ENCODE measurements at regions not wholly inside any gene's neighbourhood (a gene's known extent, or its start where the extent isn't known, plus 50 kb on each side); places are given as distances from the start of the nearest gene placed in this dataset.

DNA sequence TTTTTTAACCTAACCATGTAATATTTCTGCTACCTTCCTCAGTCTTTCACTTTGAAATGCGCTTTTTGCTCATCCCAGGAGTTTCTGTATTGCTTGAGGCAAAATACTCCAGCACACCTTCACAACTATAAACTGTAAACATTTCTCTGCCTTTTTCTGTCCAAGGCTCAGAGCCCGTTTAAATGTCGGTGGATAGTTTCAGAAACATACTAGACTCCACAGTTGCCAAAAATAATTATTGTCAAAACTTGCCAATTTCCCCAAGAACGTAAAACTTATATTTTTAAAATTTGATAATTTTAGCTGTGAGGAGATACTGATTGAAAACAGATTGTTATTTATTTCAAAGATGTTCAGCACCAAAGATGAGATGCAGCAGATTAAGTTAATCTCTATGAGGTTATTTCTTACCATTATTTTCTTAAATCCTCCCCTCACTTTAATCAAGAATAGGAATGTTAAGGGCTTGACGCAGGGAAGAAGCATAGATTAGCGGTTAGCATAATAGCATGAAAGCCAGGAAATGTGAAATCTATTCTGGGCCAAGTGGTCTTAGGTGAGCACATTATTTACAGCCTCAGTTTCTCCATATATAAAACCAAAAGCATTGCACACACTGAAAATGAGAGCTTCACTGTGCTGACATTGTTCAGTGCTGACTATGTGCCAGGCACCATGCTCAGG is 91.5 kb upstream of the ESRRG start:
- DNase-seq = no peak

DNA sequence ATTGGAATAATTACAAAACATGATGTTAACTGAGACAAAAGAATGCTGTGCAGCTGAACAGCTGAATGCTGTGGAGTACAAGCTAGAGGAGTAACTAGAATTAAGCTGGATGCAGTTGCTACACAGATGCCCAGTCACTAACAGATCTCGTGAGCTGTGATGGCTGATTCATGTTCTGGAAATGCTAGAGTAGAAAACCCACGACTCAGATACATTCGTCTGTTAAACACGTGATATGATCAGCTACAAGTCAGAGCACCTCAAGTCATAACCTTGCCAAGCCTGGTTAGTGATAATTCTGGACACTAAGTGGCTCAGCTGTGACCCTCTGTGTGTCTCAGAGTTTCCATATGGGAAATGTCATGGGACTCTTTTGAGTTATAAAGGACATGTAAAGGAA is 89.7 kb upstream of the ESRRG start:
- DNase-seq = no peak

DNA sequence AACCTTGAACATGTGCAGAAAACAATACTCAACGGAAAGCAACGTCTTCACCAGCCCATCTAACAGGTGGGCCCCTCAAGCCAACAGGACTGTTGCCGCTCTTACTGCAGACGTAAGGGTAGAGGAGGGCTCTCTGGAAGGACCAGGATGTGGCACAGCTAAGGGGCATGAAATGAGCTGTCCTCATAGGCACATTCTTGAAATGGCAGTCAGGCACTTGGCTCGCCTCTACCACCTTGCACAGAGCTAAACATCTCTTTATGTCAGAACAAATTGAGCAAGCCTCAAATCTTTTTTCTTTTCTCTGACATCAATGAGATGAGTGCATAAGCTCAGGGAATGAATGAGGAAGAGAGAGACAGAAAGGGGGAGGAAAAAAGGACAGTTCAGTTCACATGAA is 86.4 kb upstream of the ESRRG start:
- DNase-seq = no peak

DNA sequence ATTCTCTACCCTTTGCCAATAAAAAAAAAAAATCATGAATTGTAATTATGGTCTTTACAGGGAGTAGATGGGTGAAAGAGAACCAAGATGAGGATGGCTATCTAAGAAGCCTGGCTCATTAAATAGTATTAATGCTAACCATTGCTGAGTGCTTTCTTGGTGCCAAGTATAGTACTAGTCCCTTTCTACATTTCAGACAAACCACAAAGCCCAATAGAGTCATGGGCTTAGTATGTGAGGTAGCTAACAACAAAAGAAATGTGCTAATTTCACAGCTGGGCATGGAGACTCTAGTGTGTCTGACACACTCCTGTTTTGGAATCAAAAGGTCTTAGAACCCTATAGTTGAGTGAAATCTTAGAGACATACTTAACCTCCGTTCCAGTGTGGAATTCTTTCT is 84.5 kb upstream of the ESRRG start:
- DNase-seq = no peak

DNA sequence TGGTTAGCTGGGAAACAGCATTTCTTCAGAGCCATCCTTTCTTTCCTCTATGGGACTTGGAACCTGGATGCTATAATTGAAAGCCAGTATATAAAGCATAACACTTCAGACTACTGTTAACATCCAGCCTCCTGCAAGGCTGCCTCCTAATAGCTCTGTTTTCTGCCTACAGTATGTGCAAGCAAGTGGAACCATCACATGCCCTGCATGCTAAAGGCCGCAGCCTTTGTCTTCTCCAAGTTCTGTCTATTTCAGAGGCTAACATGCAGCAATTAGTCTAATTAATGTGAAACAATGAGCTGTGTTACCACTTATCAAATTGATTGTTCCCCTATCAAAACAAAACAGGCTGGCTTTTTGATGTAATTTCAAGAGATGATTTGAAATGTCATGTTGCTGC is 82.7 kb upstream of the ESRRG start:
- DNase-seq = no peak

- no peak for DNase-seq
These were observed 82.0 kb upstream of the ESRRG start for GRCh38 chr1:216805233-216805632.

GRCh38 chr1:216804111-216804510 is 80.9 kb upstream of the ESRRG start:
- no peak for DNase-seq

DNA sequence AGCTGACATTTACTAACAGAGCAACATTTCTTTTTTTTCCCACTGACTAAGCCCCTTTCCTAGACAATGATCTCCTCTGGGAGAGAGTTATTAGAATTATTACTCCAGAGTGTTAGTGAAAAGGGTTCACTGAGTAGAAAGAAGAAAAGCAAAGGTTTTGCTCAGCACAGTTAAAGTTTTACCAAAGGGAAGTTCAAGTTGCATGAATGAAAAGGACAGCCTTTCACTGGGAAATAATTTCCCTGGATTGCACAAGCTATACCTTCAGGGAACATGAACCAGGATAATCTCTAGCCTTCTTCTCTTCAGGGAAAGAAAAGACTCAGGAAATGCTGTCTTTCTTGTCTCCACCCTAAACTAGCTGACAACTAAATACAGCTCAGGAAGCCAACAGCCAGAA is 71.4 kb upstream of the ESRRG start:
- no peak for DNase-seq

DNA sequence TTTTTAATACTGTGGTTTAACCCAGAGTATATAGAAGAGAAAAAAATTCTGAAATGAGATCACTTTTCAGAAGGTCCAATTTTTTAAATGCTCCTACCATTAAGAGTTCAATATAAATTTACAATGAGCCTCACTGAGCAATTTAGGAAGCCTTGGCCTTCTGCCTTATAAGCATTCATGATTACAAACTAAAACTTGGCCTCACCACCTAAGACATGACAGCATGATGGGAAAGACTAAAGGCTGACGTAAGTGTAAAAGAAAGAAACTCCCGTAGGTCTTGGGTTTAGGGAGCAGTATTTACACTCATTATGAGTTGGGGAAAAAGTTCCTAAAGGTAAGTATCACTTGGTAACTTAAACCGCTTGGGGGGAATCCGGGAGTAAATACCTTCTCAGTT is 70.7 kb upstream of the ESRRG start:
- DNase-seq = no peak

DNA sequence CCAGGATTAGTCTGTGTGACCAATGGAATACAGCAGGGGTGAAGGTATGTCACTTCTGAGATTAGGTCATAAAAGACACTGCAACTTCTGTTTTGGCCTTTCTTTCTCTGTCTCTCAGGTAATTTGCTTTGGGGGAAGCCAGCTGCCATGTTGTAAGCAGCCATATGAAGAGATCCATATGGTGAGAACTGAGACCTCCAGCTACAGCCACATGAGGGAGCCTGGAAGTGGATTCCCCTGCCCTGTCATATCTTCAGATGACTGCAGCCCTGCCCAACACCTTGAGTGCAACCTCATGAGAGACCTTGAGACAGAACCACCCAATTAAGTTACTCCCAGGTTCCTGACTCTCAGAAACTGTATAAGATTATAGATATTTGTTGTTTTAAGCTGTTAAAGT is 70.1 kb upstream of the ESRRG start:
- DNase-seq = no peak

DNA sequence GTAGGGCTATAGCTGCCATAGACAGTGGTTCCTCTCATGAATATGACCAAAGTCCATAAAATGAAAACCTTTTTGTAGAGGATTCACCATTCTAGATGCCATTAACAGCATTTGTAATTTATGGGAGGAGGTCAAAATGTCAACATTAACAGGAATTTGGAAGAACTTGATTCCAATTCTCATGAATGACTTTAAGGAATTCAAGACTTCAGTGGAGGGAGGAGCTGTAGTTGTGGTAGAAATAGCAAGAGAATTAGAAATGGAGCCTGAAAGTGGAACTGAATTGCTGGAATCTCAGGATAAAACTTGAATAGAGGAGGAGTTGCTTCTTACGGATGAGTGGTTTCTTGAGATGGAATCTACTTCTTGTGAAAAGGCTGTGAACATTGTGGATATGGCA is 65.4 kb upstream of the ESRRG start:
- DNase-seq = no peak

- DNase-seq = no peak
These were observed 62.5 kb upstream of the ESRRG start for GRCh38 chr1:216785737-216786136.

- DNase-seq = no peak
These were observed 62.0 kb upstream of the ESRRG start for GRCh38 chr1:216785221-216785620.

DNA sequence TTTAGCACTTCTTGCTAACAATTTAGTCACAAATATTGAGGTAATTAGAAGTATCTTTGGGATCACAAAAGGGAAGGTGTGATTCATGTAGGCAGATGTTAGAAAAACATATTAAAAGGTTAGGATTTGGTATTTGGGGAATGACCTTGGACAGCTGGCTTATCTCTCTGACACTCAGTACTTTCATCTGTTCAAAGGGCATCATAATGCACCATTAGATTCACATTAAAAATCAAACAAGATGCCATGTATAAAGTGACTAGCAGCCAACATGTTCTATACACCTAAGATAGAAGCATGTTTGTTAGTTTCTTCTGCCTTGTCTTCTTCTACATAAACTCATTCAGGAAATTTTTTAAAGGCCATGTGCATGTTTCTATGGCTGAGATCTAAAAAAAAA is 56.5 kb upstream of the ESRRG start:
- no peak for DNase-seq

DNA sequence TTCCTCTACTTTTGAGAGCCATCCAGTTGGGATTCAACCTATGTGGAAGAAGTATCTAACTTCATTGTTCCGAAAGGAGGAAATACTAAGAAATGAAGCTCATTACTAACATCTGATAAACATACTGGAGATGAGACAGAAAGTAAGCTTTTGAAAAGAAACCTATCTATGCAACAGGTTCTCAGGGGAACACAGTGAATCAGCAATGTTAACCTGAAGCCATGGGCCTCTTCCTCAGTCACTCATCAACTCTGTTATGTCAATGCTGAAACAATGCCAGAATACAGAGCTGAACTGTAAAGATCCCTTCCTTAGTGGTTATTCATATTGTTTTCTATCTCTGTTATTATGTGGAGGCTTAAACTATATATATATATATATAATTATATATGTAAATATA is 55.5 kb upstream of the ESRRG start:
- DNase-seq = no peak

DNA sequence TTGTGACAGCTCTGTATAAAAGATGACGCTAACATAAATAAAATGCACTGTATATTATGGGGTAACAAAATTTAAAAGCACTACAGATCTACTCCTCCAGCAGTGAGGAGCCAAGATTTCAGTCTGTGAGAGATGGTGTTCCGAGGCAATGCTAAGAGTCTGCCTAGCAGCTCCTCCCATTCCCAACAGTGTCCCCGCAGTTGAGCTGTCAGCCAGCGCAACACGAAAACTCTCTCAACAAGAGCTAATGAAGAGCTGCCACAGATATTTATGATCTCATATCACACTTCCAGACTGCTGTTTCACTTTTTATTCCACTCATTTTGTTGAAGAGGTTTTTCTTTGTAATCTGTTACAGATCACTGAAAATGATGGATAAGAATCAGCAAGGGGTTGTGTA is 53.9 kb upstream of the ESRRG start:
- DNase-seq = no peak
